IMR-90 (cell line): ENCODE measurements at regions not wholly inside any gene's neighbourhood (a gene's known extent, or its start where the extent isn't known, plus 50 kb on each side); places are given as distances from the start of the nearest gene placed in this dataset.

Experiments used
- BHLHE40 ChIP-seq: fragments of 150-350 bp; IDR thresholded peaks from 2 replicates; pipeline ENCODE4 v1.6.1; 2016; ENCODE audit warnings: mild to moderate bottlenecking, low read depth, low read length
- CEBPB ChIP-seq: IDR thresholded peaks from 2 replicates; pipeline ENCODE4 v1.6.1; 2012; ENCODE audit warnings: low read depth, low read length, improper control_type of control experiment
- CHD1 ChIP-seq: IDR thresholded peaks from 2 replicates; pipeline ENCODE4 v1.6.1; 2012; ENCODE audit warnings: low read depth, low read length, improper control_type of control experiment
- CTCF ChIP-seq: conservative IDR thresholded peaks from 2 replicates; pipeline ENCODE4 v1.5.1; 2012; ENCODE audit warnings: mild to moderate bottlenecking, low read depth, low read length, improper control_type of control experiment
- MAFK ChIP-seq: IDR thresholded peaks from 2 replicates; pipeline ENCODE4 v1.6.1; 2012; ENCODE audit warnings: low read depth, low read length, improper control_type of control experiment
- MAZ ChIP-seq: IDR thresholded peaks from 2 replicates; pipeline ENCODE4 v1.6.1; 2012; ENCODE audit warnings: low read depth, mild to moderate bottlenecking, low read length, improper control_type of control experiment, moderate library complexity, borderline replicate concordance
- MXI1 ChIP-seq: IDR thresholded peaks from 2 replicates; pipeline ENCODE4 v1.6.1; 2012; ENCODE audit warnings: low read depth, mild to moderate bottlenecking, low read length, moderate library complexity, borderline replicate concordance
- POLR2A ChIP-seq: IDR thresholded peaks from 2 replicates; pipeline ENCODE4 v1.6.1; 2012; ENCODE audit warnings: mild to moderate bottlenecking, low read depth, low read length
- RAD21 ChIP-seq: IDR thresholded peaks from 2 replicates; pipeline ENCODE4 v1.6.1; 2012; ENCODE audit warnings: low read length, improper control_type of control experiment
- RCOR1 ChIP-seq: IDR thresholded peaks from 2 replicates; pipeline ENCODE4 v1.6.1; 2012; ENCODE audit warnings: mild to moderate bottlenecking, low read length, improper control_type of control experiment; ENCODE audit not compliant: insufficient replicate concordance
- RFX5 ChIP-seq: IDR thresholded peaks from 2 replicates; pipeline ENCODE4 v1.8.0; 2012; ENCODE audit warnings: low read depth, mild to moderate bottlenecking, low read length, moderate library complexity
- SMC3 ChIP-seq: fragments of 150-350 bp; IDR thresholded peaks from 2 replicates; pipeline ENCODE4 v1.6.1; 2016; ENCODE audit warnings: low read depth, mild to moderate bottlenecking, antibody characterized with exemption, low read length, moderate library complexity

- TF ChIP-seq BHLHE40 (no peak), CTCF (no peak), POLR2A (no peak), RAD21 (no peak), RFX5 (no peak), MXI1 (no peak), CHD1 (no peak), SMC3 (no peak), RCOR1 (no peak), MAZ (no peak), CEBPB (no peak), MAFK (no peak)
Observed at GRCh38 chr5:2096887-2097505, 214.3 kb upstream of the IRX4 start.
